Neutrophil (primary cell): ENCODE measurements at regions not wholly inside any gene's neighbourhood (a gene's known extent, or its start where the extent isn't known, plus 50 kb on each side); places are given as distances from the start of the nearest gene placed in this dataset.
"Not testable (repeated sequence)": the region's sequence is repeated elsewhere in the genome, so short reads cannot be mapped to it uniquely, and the experiment has no call there.

Source experiments
- H3K27ac ChIP-seq: fragments of 200-600 bp; sonication (generic); 2 replicates; pipeline ENCODE4 v1.5.1; 2016; ENCODE audit warnings: mild to moderate bottlenecking, moderate library complexity
- H3K27me3 ChIP-seq: fragments of 200-600 bp; sonication (generic); 2 replicates; pipeline ENCODE4 v1.6.0; 2016; ENCODE audit warnings: mild to moderate bottlenecking
- H3K36me3 ChIP-seq: fragments of 200-600 bp; sonication (generic); 2 replicates; pipeline ENCODE4 v1.5.1; 2017
- H3K4me1 ChIP-seq, 2 experiments: fragments of 200-600 bp in 1 of 2; sonication (generic) in 1 of 2; 1 replicate in 1 of 2; 2 replicates in 1 of 2; pipeline versions ENCODE4 v1.5.1 to v1.6.1; 2013 to 2016; ENCODE audit warnings: low read depth in 1 of 2, low read length in 1 of 2, mild to moderate bottlenecking in 1 of 2, moderate library complexity in 1 of 2; ENCODE audit not compliant: control insufficient read depth in 1 of 2, insufficient read depth in 1 of 2
- H3K4me3 ChIP-seq, 2 experiments: fragments of 200-600 bp in 1 of 2; sonication (generic) in 1 of 2; 1 replicate in 1 of 2; 2 replicates in 1 of 2; pipeline ENCODE4 v1.5.1; 2013 to 2016; ENCODE audit warnings: low read depth in 1 of 2, low read length in 1 of 2, mild to moderate bottlenecking in 1 of 2, moderate library complexity in 1 of 2
- H3K9me3 ChIP-seq: fragments of 200-600 bp; sonication (generic); 2 replicates; pipeline ENCODE4 v1.5.1; 2016
- CTCF ChIP-seq: fragments of 200-600 bp; sonication (generic); IDR thresholded peaks from 2 replicates; pipeline ENCODE4 v1.5.1; 2016; ENCODE audit warnings: antibody characterized with exemption

DNA sequence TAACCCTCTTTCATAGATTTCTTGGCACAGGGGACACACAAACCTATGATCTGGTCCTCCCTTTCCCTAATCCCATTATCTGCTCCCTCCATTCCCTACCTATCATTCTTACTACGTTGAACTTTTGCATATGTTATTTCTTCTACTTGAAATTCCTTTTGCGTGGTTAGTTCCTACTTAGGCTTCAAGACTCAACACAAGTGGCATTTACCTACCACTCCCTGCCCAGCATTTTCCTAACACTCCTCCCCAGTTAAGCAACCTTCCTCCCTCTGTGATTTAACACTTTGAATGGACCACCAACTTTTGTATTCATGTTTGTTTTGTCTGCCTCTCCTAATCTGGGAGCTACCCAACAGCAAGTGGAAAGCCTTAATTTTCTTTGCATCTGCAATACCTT, 1113.7 kb downstream of the STIM2 start:
- no peak for TF ChIP-seq CTCF
- Histone ChIP-seq H3K9me3 (no peaks in the 10 kb centered on the region), H3K27me3 (no peaks in the 10 kb centered on the region), H3K36me3 (no peaks in the 10 kb centered on the region), H3K4me3 (no peak overlapping the region), H3K27ac (no peak overlapping the region), H3K4me1 (no peaks in the 10 kb centered on the region)

DNA sequence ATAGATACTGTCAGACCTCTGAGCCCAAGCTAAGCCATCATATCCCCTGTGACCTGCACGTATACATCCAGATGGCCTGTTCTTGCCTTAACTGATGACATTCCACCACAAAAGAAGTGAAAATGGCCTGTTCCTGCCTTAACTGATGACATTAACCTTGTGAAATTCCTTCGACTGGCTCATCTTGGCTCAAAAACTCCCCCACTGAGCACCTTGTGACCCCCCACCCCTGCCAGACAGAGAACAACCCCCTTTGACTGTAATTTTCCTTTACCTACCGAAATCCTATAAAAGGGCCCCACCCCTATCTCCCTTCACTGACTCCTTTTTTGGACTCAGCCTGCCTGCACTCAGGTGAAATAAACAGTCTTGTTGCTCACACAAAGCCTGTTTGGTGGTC, 1114.2 kb downstream of the STIM2 start:
- not testable (repeated sequence) for H3K36me3 ChIP-seq, H3K9me3 ChIP-seq, H3K27ac ChIP-seq, H3K27me3 ChIP-seq, H3K4me1 ChIP-seq, H3K4me3 ChIP-seq

GRCh38 chr4:27978427-27979109, 1117.9 kb downstream of the STIM2 start:
- not testable (repeated sequence) for H3K27ac ChIP-seq, H3K4me3 ChIP-seq, H3K36me3 ChIP-seq, H3K4me1 ChIP-seq, H3K9me3 ChIP-seq, H3K27me3 ChIP-seq

DNA sequence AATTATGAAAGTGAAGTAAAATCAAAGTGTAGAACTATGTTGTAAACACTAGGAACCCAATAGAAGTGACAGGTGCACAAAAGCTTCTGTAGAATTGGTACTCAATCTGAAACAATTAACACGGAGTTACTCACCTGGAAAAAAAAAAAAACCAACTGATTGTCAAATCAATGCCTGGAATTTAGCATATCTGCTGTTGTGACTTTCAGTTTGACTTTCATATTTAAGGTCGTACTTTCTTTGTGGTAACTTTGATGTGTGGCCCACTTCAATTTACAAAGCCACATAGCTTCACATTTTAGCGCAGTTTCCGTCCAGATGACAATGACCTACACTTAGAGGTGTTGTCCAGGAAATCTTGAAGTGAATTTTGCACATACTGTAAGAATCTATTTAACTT, 1124.9 kb downstream of the STIM2 start:
- H3K27me3 ChIP-seq = no peaks in the 10 kb centered on the region
- no peak overlapping the region for H3K4me3 ChIP-seq
- no peaks in the 10 kb centered on the region for H3K9me3 ChIP-seq
- no peak for TF ChIP-seq CTCF
- H3K4me1 ChIP-seq = no peaks in the 10 kb centered on the region
- no peaks in the 10 kb centered on the region for H3K36me3 ChIP-seq
- no peak overlapping the region for H3K27ac ChIP-seq

DNA sequence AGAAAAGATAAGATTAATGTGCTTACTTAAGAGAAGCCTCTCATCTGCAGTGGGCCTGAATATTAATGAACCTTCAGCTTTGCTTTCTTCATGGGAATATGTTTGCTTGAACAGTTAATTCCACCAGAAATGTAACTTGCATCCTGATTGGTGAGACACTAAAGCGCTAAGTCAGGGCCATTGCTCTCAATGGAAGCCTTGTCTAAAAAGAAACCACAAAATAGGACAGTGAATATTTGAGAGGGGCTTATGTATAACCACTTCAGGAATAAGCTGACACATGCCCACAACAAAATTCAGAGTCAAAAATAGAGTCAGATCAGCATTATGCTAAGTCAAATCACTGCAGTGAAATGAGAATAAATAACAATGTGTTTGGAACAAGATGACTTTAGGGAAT, 1125.8 kb downstream of the STIM2 start:
- Histone ChIP-seq H3K27me3 (no peaks in the 10 kb centered on the region), H3K36me3 (no peaks in the 10 kb centered on the region), H3K4me1 (no peaks in the 10 kb centered on the region), H3K27ac (no peak overlapping the region), H3K4me3 (no peak overlapping the region), H3K9me3 (no peaks in the 10 kb centered on the region)
- no peak for TF ChIP-seq CTCF

- no peaks in the 10 kb centered on the region for H3K4me1 ChIP-seq
- no peaks in the 10 kb centered on the region for H3K36me3 ChIP-seq
- no peaks in the 10 kb centered on the region for H3K27me3 ChIP-seq
- no peak overlapping the region for H3K27ac ChIP-seq
- no peak for TF ChIP-seq CTCF
- no peaks in the 10 kb centered on the region for H3K9me3 ChIP-seq
- no peak overlapping the region for H3K4me3 ChIP-seq
These were observed 1141.1 kb downstream of the STIM2 start for GRCh38 chr4:28001698-28002097.

GRCh38 chr4:28004520-28004919, 1143.9 kb downstream of the STIM2 start:
- H3K36me3 ChIP-seq = no peaks in the 10 kb centered on the region
- no peaks in the 10 kb centered on the region for H3K9me3 ChIP-seq
- no peak overlapping the region for H3K4me3 ChIP-seq
- H3K27me3 ChIP-seq = no peaks in the 10 kb centered on the region
- TF ChIP-seq CTCF = no peak
- H3K27ac ChIP-seq = no peak overlapping the region
- no peaks in the 10 kb centered on the region for H3K4me1 ChIP-seq
